Smooth muscle cell (in vitro differentiated cells): ENCODE measurements at regions not wholly inside any gene's neighbourhood (a gene's known extent, or its start where the extent isn't known, plus 50 kb on each side); places are given as distances from the start of the nearest gene placed in this dataset.

Experiments used
- DNase-seq: peaks from one replicate; lab custom pipeline; 2025; ENCODE audit not compliant: unreplicated experiment; lab: John Stamatoyannopoulos, UW
- H2AFZ ChIP-seq: fragments of 200-600 bp; sonication (generic); 2 replicates; pipeline ENCODE4 v1.6.0; 2016; ENCODE audit warnings: antibody characterized with exemption, low read depth, mild to moderate bottlenecking
- H3F3A ChIP-seq: fragments of 200-600 bp; sonication (generic); 2 replicates; pipeline ENCODE4 v1.6.0; 2017; ENCODE audit warnings: antibody characterized with exemption, low read depth
- H3K27ac ChIP-seq: fragments of 200-600 bp; sonication (generic); 2 replicates; pipeline ENCODE4 v1.5.1; 2016; ENCODE audit warnings: low read depth, mild to moderate bottlenecking
- H3K27me3 ChIP-seq: fragments of 200-600 bp; sonication (generic); 2 replicates; pipeline ENCODE4 v1.6.1; 2016; ENCODE audit warnings: low read depth, mild to moderate bottlenecking
- H3K36me3 ChIP-seq: fragments of 200-600 bp; sonication (generic); 2 replicates; pipeline ENCODE4 v1.5.1; 2016; ENCODE audit warnings: low read depth
- H3K4me1 ChIP-seq: fragments of 200-600 bp; sonication (generic); 2 replicates; pipeline ENCODE4 v1.5.1; 2016; ENCODE audit warnings: low read depth
- H3K4me2 ChIP-seq: fragments of 200-600 bp; sonication (generic); 2 replicates; pipeline ENCODE4 v1.6.0; 2016; ENCODE audit warnings: mild to moderate bottlenecking
- H3K4me3 ChIP-seq: fragments of 200-600 bp; sonication (generic); 2 replicates; pipeline ENCODE4 v1.5.1; 2016; ENCODE audit warnings: mild to moderate bottlenecking
- H3K79me2 ChIP-seq: fragments of 200-600 bp; sonication (generic); 2 replicates; pipeline ENCODE4 v1.6.0; 2016; ENCODE audit warnings: low read depth, mild to moderate bottlenecking
- H3K9ac ChIP-seq: fragments of 200-600 bp; sonication (generic); 2 replicates; pipeline ENCODE4 v1.6.0; 2016; ENCODE audit warnings: low read depth
- H3K9me3 ChIP-seq: fragments of 200-600 bp; sonication (generic); replicated peaks from 2 replicates; pipeline ENCODE4 v1.5.1; 2016; ENCODE audit warnings: low read depth
- H4K20me1 ChIP-seq: fragments of 200-600 bp; sonication (generic); 2 replicates; pipeline ENCODE4 v1.6.0; 2016; ENCODE audit warnings: low read depth
- WGBS: methylation state at CpG from one replicate; pipeline ENCODE4 v1.1.7; 2016; ENCODE audit warnings: low lambda C conversion rate; 5-methylcytosine and 5-hydroxymethylcytosine counted together
- TF ChIP-seq, protein P1 (sequence below): fragments of 200-600 bp; sonication (generic); IDR thresholded peaks from 2 replicates; pipeline ENCODE4 v1.5.1; 2017; ENCODE audit warnings: borderline replicate concordance, mild to moderate bottlenecking, antibody characterized with exemption; ENCODE audit not compliant: insufficient read depth, poor library complexity, severe bottlenecking

DNA sequence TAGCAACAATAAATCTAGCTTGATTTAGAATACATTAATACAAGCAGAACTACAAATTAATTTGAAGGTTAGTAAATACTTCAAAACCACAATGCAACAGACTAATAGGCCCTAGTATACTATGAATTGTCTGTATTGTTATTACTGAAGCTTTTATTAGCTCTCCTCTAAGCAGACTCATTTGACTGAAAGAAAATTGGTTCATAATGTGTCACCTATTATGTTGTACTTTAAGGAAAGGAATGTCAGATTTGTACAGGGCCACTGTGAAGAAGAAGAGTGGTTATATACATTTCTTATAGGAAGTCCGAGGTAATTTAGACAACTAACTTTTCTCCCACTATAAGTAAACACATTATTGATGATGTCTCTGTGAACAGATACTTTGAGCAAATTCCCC, 954.5 kb downstream of the ZPLD1 start:
- TF ChIP-seq, protein P1, sequence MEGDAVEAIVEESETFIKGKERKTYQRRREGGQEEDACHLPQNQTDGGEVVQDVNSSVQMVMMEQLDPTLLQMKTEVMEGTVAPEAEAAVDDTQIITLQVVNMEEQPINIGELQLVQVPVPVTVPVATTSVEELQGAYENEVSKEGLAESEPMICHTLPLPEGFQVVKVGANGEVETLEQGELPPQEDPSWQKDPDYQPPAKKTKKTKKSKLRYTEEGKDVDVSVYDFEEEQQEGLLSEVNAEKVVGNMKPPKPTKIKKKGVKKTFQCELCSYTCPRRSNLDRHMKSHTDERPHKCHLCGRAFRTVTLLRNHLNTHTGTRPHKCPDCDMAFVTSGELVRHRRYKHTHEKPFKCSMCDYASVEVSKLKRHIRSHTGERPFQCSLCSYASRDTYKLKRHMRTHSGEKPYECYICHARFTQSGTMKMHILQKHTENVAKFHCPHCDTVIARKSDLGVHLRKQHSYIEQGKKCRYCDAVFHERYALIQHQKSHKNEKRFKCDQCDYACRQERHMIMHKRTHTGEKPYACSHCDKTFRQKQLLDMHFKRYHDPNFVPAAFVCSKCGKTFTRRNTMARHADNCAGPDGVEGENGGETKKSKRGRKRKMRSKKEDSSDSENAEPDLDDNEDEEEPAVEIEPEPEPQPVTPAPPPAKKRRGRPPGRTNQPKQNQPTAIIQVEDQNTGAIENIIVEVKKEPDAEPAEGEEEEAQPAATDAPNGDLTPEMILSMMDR, result no peak
- H3K9me3 ChIP-seq, result no peaks in the 10 kb centered on the region
- no peaks in the 10 kb centered on the region for H3K4me1 ChIP-seq
- H3K27me3 ChIP-seq, result no peaks in the 10 kb centered on the region
- H3K4me3 ChIP-seq, result no peak overlapping the region
- WGBS, result 82% methylated on average over 1 of the region's 1 CpG
- no peaks in the 10 kb centered on the region for H4K20me1 ChIP-seq
- no peak for DNase-seq
- no peak overlapping the region for H3K9ac ChIP-seq
- H3K27ac ChIP-seq, result no peak overlapping the region
- no peak overlapping the region for H3K4me2 ChIP-seq
- no peaks in the 10 kb centered on the region for H3K36me3 ChIP-seq
- H3F3A ChIP-seq, result no peaks in the 10 kb centered on the region
- H2AFZ ChIP-seq, result no peak overlapping the region
- no peaks in the 10 kb centered on the region for H3K79me2 ChIP-seq

DNA sequence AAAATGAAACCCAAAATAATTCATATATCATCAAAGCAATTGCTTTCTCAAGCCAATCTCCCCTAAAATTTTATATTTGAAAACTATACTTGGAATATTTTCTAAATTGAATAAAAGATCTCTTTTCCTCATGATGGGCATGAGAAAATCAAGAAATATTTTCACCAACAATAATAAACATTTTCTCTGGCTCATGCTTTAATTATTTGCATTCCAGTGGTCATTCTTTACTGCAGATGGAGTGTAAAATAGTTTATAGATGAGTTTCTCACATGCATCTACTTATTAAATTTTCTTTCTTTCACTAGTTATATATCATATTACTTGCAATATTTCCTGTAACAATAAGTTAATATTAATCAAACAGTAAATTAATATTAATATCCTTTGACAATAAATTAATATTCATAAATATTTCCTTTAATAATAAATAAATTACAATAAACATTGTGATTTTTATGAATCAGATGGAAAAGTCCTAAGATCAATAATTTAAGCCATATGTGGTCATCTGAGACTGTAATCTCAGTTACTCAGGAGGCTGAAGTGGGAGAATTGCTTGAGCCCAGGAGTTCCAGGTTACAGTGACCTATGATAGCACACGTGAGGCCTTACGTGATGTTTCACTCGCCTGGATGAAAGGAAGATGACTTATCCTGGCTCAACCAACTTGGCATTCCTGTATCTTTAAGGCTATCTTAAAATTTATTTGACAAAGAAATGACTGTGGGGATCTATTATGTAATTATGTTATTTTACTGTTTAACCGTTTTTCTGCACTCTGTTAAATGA, 958.8 kb downstream of the ZPLD1 start:
- no peak overlapping the region for H3K4me2 ChIP-seq
- 86% methylated on average over 4 of the region's 4 CpGs for WGBS
- DNase-seq, result no peak

DNA sequence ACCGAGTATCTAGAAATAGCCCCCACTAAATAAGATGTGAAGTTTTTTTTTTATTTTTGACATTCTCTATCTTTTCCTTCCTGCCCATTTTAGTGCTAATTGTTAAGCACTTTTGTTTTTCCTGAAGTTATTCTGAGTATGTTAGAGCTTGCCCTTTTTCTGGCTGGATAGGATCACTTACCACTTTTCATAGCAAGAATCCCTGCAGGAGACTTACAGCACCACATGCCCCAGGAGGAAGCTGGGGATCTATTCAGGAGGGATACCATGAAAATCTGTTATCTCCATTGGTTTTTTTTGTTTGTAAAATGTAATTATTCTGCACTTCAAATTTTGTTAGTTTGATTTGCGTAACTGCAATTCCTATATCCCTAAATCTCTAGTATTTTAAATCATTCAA, 968.4 kb downstream of the ZPLD1 start:
- no peaks in the 10 kb centered on the region for H3K27me3 ChIP-seq
- no peaks in the 10 kb centered on the region for H3K4me1 ChIP-seq
- no peak overlapping the region for H3K4me2 ChIP-seq
- H3K27ac ChIP-seq, result no peak overlapping the region
- no peak overlapping the region for H2AFZ ChIP-seq
- H3F3A ChIP-seq, result no peaks in the 10 kb centered on the region
- TF ChIP-seq, protein P1, result no peak
- no peak for DNase-seq
- no peak overlapping the region for H3K9ac ChIP-seq
- no peak overlapping the region for H3K4me3 ChIP-seq
- H4K20me1 ChIP-seq, result no peaks in the 10 kb centered on the region
- H3K79me2 ChIP-seq, result no peaks in the 10 kb centered on the region
- WGBS, result 85% methylated on average over 2 of the region's 2 CpGs
- no peaks in the 10 kb centered on the region for H3K9me3 ChIP-seq
- H3K36me3 ChIP-seq, result no peaks in the 10 kb centered on the region

More for the DNA sequence above, 958.8 kb downstream of the ZPLD1 start:
- Histone ChIP-seq H3K4me1 (no peaks in the 10 kb centered on the region), H3K27me3 (no peaks in the 10 kb centered on the region), H3K9ac (no peak overlapping the region), H2AFZ (no peak overlapping the region), H3F3A (no peaks in the 10 kb centered on the region), H3K36me3 (no peaks in the 10 kb centered on the region), H3K9me3 (no peaks in the 10 kb centered on the region), H3K4me3 (no peak overlapping the region), H3K79me2 (no peaks in the 10 kb centered on the region), H4K20me1 (no peaks in the 10 kb centered on the region), H3K27ac (no peak overlapping the region)
- TF ChIP-seq, protein P1, result no peak
